CD1c-positive myeloid dendritic cell (primary cell): ENCODE measurements at regions not wholly inside any gene's neighbourhood (a gene's known extent, or its start where the extent isn't known, plus 50 kb on each side); places are given as distances from the start of the nearest gene placed in this dataset.

Experiments used
- DNase-seq: peaks from one replicate; pipeline ENCODE4 v3.0.0-alpha.2; 2016; ENCODE audit errors: extremely low spot score

DNA sequence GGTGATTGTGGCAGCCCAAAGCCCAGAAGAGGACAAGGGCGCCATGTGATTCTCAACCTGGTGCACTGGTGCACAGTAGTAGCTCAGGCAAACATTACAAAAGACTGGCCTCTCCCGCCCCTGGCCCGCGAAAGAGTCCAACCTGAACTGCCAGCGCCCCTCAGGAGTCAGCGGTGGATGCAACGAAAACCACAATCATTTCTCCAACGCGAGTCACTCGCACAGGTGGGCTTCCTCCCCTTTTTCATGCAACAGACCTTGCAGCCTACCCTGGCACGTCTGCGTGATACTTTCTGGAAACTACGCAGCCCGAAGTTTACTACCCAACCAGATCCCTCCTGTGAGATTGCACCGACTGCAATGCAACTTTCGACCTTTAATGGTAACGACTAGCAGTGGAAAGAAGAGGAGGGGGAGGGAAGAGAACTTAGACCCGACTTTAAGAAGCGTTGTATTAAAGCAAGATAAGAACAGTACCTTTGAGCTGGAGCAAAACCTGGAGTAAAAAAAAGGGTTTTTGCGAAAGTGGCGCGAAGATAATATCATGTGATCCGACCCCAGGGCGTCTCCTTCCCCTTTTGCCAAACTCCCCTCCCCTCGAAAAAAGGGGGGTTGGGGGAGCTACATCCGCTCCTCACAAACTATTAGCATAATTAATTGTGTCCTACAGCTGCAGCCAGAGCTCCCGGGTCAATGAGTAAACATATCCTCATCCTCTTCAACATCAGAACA lies 63.3 kb upstream of the CCDC160 start:
- no peak for DNase-seq

GRCh38 chrX:134174273-134174660 lies 62.7 kb upstream of the CCDC160 start:
- no peak for DNase-seq

DNA sequence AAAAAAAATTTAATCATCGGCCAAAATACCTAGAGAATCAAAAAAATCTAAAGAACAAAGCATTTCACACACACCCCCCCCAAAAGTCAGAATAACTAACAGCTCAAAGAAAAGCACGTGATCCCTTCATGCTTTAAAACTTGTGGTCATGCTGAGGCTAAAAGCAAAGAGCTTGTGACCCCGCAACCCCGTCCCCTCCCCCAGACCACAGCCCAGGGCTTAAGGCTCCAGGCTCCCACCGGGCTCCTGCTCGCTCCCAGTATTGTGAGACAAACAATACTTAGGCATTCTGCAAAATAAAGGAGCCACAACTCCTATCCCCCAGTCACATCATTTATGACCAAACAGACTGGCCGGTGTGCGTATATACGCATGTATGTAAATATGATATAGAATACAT lies 62.1 kb upstream of the CCDC160 start:
- DNase-seq: no peak

DNA sequence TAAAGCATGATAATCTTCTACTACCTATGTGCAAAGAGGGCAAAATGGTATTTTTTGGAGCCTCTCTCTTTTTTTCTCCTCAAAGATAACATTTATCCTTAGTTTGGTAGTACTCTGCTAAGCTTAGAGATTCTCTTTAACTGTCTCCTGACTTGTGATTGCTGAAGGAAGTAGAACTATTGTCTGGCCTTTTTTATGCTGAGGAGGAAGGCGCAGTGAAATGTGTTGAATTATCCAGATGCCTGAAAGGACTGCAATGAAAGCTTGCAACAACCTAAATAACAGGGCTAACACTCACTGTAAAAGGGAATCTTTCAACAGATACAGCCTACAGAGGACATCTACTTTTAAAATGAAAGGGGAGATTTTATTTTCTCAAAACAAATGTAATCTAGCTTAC lies 59.5 kb upstream of the CCDC160 start:
- DNase-seq: no peak

- no peak for DNase-seq
These were observed 56.2 kb upstream of the CCDC160 start for GRCh38 chrX:134180601-134181274.

DNA sequence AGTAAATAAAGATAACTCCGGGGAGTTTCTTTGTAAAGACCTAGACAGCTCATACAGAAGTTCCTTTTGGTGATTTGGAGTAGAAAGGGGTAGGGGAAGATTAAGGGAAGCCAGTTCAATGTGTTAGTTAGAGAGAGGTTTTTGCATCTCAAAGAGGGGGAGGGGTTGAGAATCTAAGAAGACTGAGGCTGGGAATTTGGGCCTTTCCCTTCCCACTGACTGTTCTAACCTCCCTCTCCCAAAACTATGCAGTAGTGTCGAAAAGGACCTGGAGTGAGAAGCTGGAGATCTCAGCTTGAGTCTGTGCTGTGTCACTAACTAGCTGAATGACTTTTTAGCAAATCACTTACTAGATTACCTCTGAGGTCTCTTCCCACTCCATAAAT lies 55.7 kb upstream of the CCDC160 start:
- DNase-seq: no peak

DNA sequence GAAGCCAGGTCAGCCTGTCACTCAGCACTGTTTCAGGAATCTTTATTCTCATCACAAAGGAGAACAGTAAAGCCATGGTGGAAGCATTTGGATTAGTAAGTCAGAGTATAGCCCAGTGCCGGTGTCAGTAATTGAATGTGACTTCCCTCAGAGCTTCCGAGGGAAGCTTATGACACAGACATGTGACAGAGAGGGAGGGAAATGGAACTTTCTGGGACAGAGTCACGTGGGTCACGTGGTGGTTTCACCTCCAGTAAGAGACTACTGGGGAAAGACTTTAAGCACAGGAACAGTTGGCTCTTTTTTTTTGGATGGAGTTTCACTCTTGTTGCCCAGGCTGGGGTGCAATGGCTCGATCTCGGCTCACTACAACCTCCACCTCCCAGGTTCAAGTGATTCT lies 53.3 kb upstream of the CCDC160 start:
- DNase-seq: peak; percentile 7

DNA sequence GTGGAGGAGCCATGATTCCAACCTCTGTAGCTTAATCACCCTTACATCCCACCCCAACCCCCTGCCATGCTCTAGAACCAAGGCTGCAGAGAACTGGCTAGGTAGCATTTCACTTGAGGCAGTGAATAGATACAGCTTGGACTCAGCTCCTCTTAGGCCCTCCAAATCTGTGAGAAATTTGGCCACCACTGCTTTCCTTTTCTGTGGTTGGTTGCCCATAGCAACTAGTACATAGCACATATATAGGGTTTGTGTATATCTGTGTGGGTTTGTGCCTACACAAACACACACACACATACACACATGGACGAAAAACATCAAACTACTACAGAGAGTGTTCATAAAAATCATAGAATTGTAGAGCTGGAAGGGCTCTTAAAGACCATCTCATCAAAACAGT lies 52.0 kb upstream of the CCDC160 start:
- DNase-seq: no peak

DNA sequence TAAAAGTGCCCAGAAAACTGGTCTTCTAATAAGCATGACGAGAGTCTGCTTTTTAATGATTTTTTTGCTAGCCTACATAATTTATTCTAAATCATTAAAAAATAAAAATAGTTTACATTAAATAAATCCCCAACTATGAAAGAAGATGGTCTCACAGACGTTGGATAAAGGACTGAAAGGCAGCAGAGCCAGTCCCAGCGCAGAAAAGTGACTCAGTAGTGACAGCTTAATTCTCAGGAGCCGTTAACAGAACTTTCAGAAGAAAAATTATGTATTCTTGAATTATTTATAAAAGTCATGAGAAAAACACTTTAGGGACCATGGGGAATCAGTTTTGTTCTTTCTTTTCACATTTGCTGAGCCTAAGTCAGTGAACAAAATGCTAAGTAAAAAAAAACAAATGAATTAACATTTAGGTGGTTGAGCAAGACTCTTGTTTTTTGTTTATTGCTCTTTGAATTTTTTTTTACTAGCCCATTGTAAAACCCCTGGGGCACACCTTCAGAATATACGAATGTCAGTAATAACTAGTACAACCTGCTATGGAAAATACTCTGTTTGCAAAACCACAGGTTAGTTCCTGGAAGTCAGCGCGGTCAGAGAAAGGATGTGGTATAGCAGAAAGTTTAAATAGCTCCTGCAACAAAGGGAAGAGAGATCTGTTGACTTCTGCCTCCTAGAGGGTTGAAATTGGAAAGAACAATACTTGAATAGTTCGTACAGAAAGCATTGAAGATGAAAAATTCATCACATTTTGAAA lies 50.4 kb upstream of the CCDC160 start:
- DNase-seq: peak; percentile 33
